Spinal cord (tissue), 9 donors: ENCODE measurements at regions not wholly inside any gene's neighbourhood (a gene's known extent, or its start where the extent isn't known, plus 50 kb on each side); places are given as distances from the start of the nearest gene placed in this dataset.
"Not testable (repeated sequence)": the region's sequence is repeated elsewhere in the genome, so short reads cannot be mapped to it uniquely, and the experiment has no call there.

Experiments
- DNase-seq, 6 donors: peaks; one replicate each; pipeline versions ENCODE4 v3.0.0 to v3.0.0-alpha.2; 2013 to 2015; ENCODE audit warnings: low spot score in 6 of 6, low read depth in 4 of 6
- H3K27ac ChIP-seq: one replicate; pipeline ENCODE4 v1.5.1; 2013; ENCODE audit warnings: low read depth, low read length, control low read depth
- H3K27me3 ChIP-seq: one replicate; pipeline ENCODE4 v1.6.1; 2013; ENCODE audit warnings: low read length; ENCODE audit not compliant: control insufficient read depth, insufficient read depth
- H3K36me3 ChIP-seq: one replicate; pipeline ENCODE4 v1.6.1; 2013; ENCODE audit warnings: low read length; ENCODE audit not compliant: control insufficient read depth, insufficient read depth
- H3K4me1 ChIP-seq: one replicate; pipeline ENCODE4 v1.6.1; 2013; ENCODE audit warnings: low read length; ENCODE audit not compliant: control insufficient read depth, insufficient read depth
- H3K4me3 ChIP-seq: one replicate; pipeline ENCODE4 v1.5.1; 2013; ENCODE audit warnings: low read depth, low read length, control low read depth
- H3K9me3 ChIP-seq: one replicate; pipeline ENCODE4 v1.6.1; 2013; ENCODE audit warnings: low read length; ENCODE audit not compliant: control insufficient read depth, insufficient read depth
- WGBS: methylation state at CpG from one replicate; pipeline ENCODE4 v1.1.5; 2013; ENCODE audit warnings: missing lambda C conversion rate; ENCODE audit not compliant: insufficient coverage; 5-methylcytosine and 5-hydroxymethylcytosine counted together
- donor health status: healthy.

GRCh38 chr5:62218860-62219259 lies 87.1 kb upstream of the KIF2A start:
- not testable (repeated sequence) for H3K36me3 ChIP-seq, DNase-seq, H3K4me1 ChIP-seq, H3K4me3 ChIP-seq, H3K27me3 ChIP-seq, H3K9me3 ChIP-seq, H3K27ac ChIP-seq
- WGBS, result no CpG with 5 or more reads among the region's 3 CpGs

GRCh38 chr5:62221881-62222280 lies 84.1 kb upstream of the KIF2A start:
- H3K4me3 ChIP-seq, DNase-seq, H3K9me3 ChIP-seq, H3K27me3 ChIP-seq, H3K36me3 ChIP-seq, H3K4me1 ChIP-seq, H3K27ac ChIP-seq: not testable (repeated sequence)
- no CpG with 5 or more reads among the region's 5 CpGs for WGBS

- H3K4me3 ChIP-seq, H3K27ac ChIP-seq, H3K4me1 ChIP-seq, DNase-seq, H3K9me3 ChIP-seq, H3K36me3 ChIP-seq, H3K27me3 ChIP-seq: not testable (repeated sequence)
- WGBS, result no CpG with 5 or more reads among the region's 2 CpGs
Observed at GRCh38 chr5:62222305-62222704, 83.7 kb upstream of the KIF2A start.

- not testable (repeated sequence) for H3K27me3 ChIP-seq, H3K36me3 ChIP-seq, DNase-seq, H3K4me3 ChIP-seq, H3K4me1 ChIP-seq, H3K9me3 ChIP-seq, H3K27ac ChIP-seq
- no CpG with 5 or more reads among the region's 9 CpGs for WGBS
Observed at GRCh38 chr5:62223312-62223670, 82.7 kb upstream of the KIF2A start.

- whole genome bisulfite sequencing, result no CpG with 5 or more reads among the region's 7 CpGs
- H3K4me3 ChIP-seq, H3K4me1 ChIP-seq, H3K9me3 ChIP-seq, H3K36me3 ChIP-seq, DNase-seq, H3K27me3 ChIP-seq, H3K27ac ChIP-seq: not testable (repeated sequence)
Observed at GRCh38 chr5:62224987-62225601, 80.9 kb upstream of the KIF2A start.

GRCh38 chr5:62230876-62231388 lies 75.1 kb upstream of the KIF2A start:
- not testable (repeated sequence) for H3K9me3 ChIP-seq, H3K4me3 ChIP-seq, H3K4me1 ChIP-seq, DNase-seq, H3K36me3 ChIP-seq, H3K27me3 ChIP-seq, H3K27ac ChIP-seq
- WGBS, result no CpG with 5 or more reads among the region's 3 CpGs

GRCh38 chr5:62231576-62231975 lies 74.4 kb upstream of the KIF2A start:
- no peak for DNase-seq
- WGBS, result 67% methylated on average over 1 of the region's 9 CpGs
- Histone ChIP-seq H3K27ac (no peak overlapping the region), H3K4me3 (no peak overlapping the region), H3K9me3 (no peaks in the 10 kb centered on the region), H3K36me3 (no peaks in the 10 kb centered on the region), H3K27me3 (no peaks in the 10 kb centered on the region), H3K4me1 (no peaks in the 10 kb centered on the region)

- not testable (repeated sequence) for H3K27me3 ChIP-seq, H3K4me3 ChIP-seq, DNase-seq, H3K27ac ChIP-seq, H3K9me3 ChIP-seq, H3K4me1 ChIP-seq, H3K36me3 ChIP-seq
- no CpG with 5 or more reads among the region's 1 CpG for WGBS
Observed at GRCh38 chr5:62232218-62232617, 73.8 kb upstream of the KIF2A start.

GRCh38 chr5:62233083-62234046 lies 72.6 kb upstream of the KIF2A start:
- not testable (repeated sequence) for H3K4me3 ChIP-seq, H3K27me3 ChIP-seq, H3K4me1 ChIP-seq, H3K9me3 ChIP-seq, H3K27ac ChIP-seq, H3K36me3 ChIP-seq, DNase-seq
- WGBS, result 60% methylated on average over 2 of the region's 6 CpGs

- WGBS, result 62% methylated on average over 4 of the region's 7 CpGs
- not testable (repeated sequence) for H3K27ac ChIP-seq
Observed at GRCh38 chr5:62236593-62236992, 69.4 kb upstream of the KIF2A start.

More at GRCh38 chr5:62236593-62236992, 69.4 kb upstream of the KIF2A start:
- not testable (repeated sequence) for H3K36me3 ChIP-seq, H3K4me1 ChIP-seq, H3K4me3 ChIP-seq, H3K27me3 ChIP-seq, H3K9me3 ChIP-seq
- peak in 2 of 6 donors; percentile 21 to 61 for DNase-seq
